ENCODE measurements at regions not wholly inside any gene's neighbourhood (a gene's known extent, or its start where the extent isn't known, plus 50 kb on each side); places are given as distances from the start of the nearest gene placed in this dataset.
A peak's percentile ranks its signal among the peaks of the same experiment; 100 is the strongest.
"Not testable (repeated sequence)": the region's sequence is repeated elsewhere in the genome, so short reads cannot be mapped to it uniquely, and the experiment has no call there.

- no peaks in the 10 kb centered on the region for H3K36me3 Mint-ChIP-seq (ENCODE audit: insufficient read depth, unreplicated experiment)
- POLR2A ChIA-PET, result no interaction called here
- peak in 1 of 2 experiments; percentile 31 for TF ChIP-seq CTCF (IDR thresholded peaks at IDR 0.05; ENCODE audit: insufficient read depth in 1 of 2, low read depth in 1 of 2, low read length in 1 of 2, severe bottlenecking in 1 of 2, unreplicated experiment in 1 of 2)
- Histone ChIP-seq H3K36me3 (ENCODE audit: control insufficient read depth, insufficient read depth, low read length) (no peaks in the 10 kb centered on the region), H3K4me1 (no peaks in the 10 kb centered on the region), H3K27me3 (replicated peaks; ENCODE audit: control insufficient read depth, insufficient read depth, low read length) (no peaks in the 10 kb centered on the region), H3K9me3 (no peaks in the 10 kb centered on the region), H3K4me3 (ENCODE audit: low read depth, low read length) (no peak overlapping the region)
- no peaks in the 10 kb centered on the region for H3K27me3 Mint-ChIP-seq (ENCODE audit: insufficient read depth, unreplicated experiment)
- BruUV-seq (replicated peaks), result no TSS peak
- CTCF ChIA-PET, result no interaction called here
- H3K9me3 Mint-ChIP-seq (ENCODE audit: unreplicated experiment), result no peaks in the 10 kb centered on the region
- peak in 1 of 2 experiments; percentile 46 for DNase-seq
- no peak overlapping the region for H3K4me3 Mint-ChIP-seq (ENCODE audit: unreplicated experiment)
- intact Hi-C loops (cut with micrococcal nuclease; ENCODE audit: unreplicated experiment), result no loop called here
- no peak overlapping the region for H3K27ac Mint-ChIP-seq (ENCODE audit: unreplicated experiment)
- H3K4me1 Mint-ChIP-seq (ENCODE audit: low read depth, unreplicated experiment), result no peaks in the 10 kb centered on the region
Observed at GRCh38 chr3:125684199-125684598, 88.9 kb upstream of the OSBPL11 start.

- DNase-seq; H3K4me1 ChIP-seq; H3K27me3 Mint-ChIP-seq (ENCODE audit: insufficient read depth, unreplicated experiment); H3K4me1 Mint-ChIP-seq (ENCODE audit: low read depth, unreplicated experiment); H3K9me3 ChIP-seq; POLR2A ChIA-PET; H3K4me3 Mint-ChIP-seq (ENCODE audit: unreplicated experiment); H3K27me3 ChIP-seq (replicated peaks; ENCODE audit: control insufficient read depth, insufficient read depth, low read length); H3K9me3 Mint-ChIP-seq (ENCODE audit: unreplicated experiment); H3K36me3 ChIP-seq (ENCODE audit: control insufficient read depth, insufficient read depth, low read length); BruUV-seq (replicated peaks); H3K36me3 Mint-ChIP-seq (ENCODE audit: insufficient read depth, unreplicated experiment); H3K27ac Mint-ChIP-seq (ENCODE audit: unreplicated experiment); intact Hi-C loops (cut with micrococcal nuclease; ENCODE audit: unreplicated experiment); H3K4me3 ChIP-seq (ENCODE audit: low read depth, low read length); CTCF ChIA-PET: not testable (repeated sequence)
Observed at GRCh38 chr3:125685741-125686140, 90.4 kb upstream of the OSBPL11 start.

DNA sequence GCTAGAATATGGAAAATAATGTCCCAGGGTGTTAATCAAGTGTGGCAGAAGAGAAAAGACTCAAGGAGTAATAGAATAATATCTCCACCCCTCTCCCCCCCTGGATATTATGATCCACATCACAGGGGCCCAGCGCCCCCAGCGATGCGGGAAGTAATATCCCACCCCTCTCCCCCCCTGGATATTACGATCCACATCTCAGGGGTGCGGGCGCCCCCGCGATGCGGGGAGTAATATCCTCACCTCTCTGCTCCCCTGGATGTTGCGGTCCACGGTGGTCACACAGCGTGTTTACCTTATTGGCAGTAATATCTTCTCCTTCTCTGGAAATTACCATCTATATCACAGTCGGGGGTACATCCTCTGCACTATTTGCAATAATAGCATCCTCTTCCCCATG, 97.1 kb upstream of the OSBPL11 start:
- Mint-ChIP-seq H3K27ac (ENCODE audit: unreplicated experiment) (no peak overlapping the region), H3K27me3 (ENCODE audit: insufficient read depth, unreplicated experiment) (no peaks in the 10 kb centered on the region), H3K4me1 (ENCODE audit: low read depth, unreplicated experiment) (no peaks in the 10 kb centered on the region), H3K4me3 (ENCODE audit: unreplicated experiment) (no peak overlapping the region), H3K36me3 (ENCODE audit: insufficient read depth, unreplicated experiment) (no peaks in the 10 kb centered on the region), H3K9me3 (ENCODE audit: unreplicated experiment) (no peaks in the 10 kb centered on the region)
- BruUV-seq (replicated peaks), result no TSS peak
- no peak for TF ChIP-seq CTCF (IDR thresholded peaks at IDR 0.05; ENCODE audit: insufficient read depth in 1 of 2, low read depth in 1 of 2, low read length in 1 of 2, severe bottlenecking in 1 of 2, unreplicated experiment in 1 of 2)
- H3K27me3 ChIP-seq (replicated peaks; ENCODE audit: control insufficient read depth, insufficient read depth, low read length), result no peaks in the 10 kb centered on the region
- POLR2A ChIA-PET, result no interaction called here
- no peaks in the 10 kb centered on the region for H3K4me1 ChIP-seq
- H3K9me3 ChIP-seq, result no peaks in the 10 kb centered on the region
- CTCF ChIA-PET, result no interaction called here
- no peak for DNase-seq
- H3K4me3 ChIP-seq (ENCODE audit: low read depth, low read length), result no peak overlapping the region
- intact Hi-C loops (cut with micrococcal nuclease; ENCODE audit: unreplicated experiment), result no loop called here
- no peaks in the 10 kb centered on the region for H3K36me3 ChIP-seq (ENCODE audit: control insufficient read depth, insufficient read depth, low read length)

DNA sequence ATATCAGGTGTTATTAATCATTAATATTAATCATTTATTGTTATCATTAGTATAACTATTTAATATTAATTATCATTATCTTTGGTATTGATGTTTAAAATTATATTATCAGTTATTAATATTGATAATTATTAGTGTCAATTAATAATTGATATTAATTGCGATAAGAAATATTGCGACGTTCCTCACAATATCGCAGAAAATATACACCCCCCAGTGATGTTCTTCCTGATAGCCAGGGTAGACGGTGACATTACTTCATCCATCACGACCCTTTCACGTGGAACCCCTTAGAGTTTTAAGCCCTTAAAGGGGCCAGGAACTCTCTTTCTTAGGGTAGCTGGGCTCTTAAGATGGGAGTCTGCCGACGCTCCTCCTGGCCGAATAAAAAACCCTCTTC, 98.6 kb upstream of the OSBPL11 start:
- H3K27me3 Mint-ChIP-seq (ENCODE audit: insufficient read depth, unreplicated experiment), result no peaks in the 10 kb centered on the region
- no peak for DNase-seq

More for the DNA sequence above, 98.6 kb upstream of the OSBPL11 start:
- H3K4me1 ChIP-seq, result no peaks in the 10 kb centered on the region
- TF ChIP-seq CTCF (IDR thresholded peaks at IDR 0.05; ENCODE audit: insufficient read depth in 1 of 2, low read depth in 1 of 2, low read length in 1 of 2, severe bottlenecking in 1 of 2, unreplicated experiment in 1 of 2), result no peak
- ChIA-PET POLR2A (no interaction called here), CTCF (no interaction called here)
- intact Hi-C loops (cut with micrococcal nuclease; ENCODE audit: unreplicated experiment), result no loop called here
- H3K27ac Mint-ChIP-seq (ENCODE audit: unreplicated experiment), result no peak overlapping the region
- H3K4me1 Mint-ChIP-seq (ENCODE audit: low read depth, unreplicated experiment), result no peaks in the 10 kb centered on the region
- no peaks in the 10 kb centered on the region for H3K27me3 ChIP-seq (replicated peaks; ENCODE audit: control insufficient read depth, insufficient read depth, low read length)
- no TSS peak for BruUV-seq (replicated peaks)
- no peaks in the 10 kb centered on the region for H3K36me3 Mint-ChIP-seq (ENCODE audit: insufficient read depth, unreplicated experiment)
- H3K4me3 ChIP-seq (ENCODE audit: low read depth, low read length), result no peak overlapping the region
- no peaks in the 10 kb centered on the region for H3K36me3 ChIP-seq (ENCODE audit: control insufficient read depth, insufficient read depth, low read length)
- H3K9me3 Mint-ChIP-seq (ENCODE audit: unreplicated experiment), result no peaks in the 10 kb centered on the region
- H3K4me3 Mint-ChIP-seq (ENCODE audit: unreplicated experiment), result no peak overlapping the region
- no peaks in the 10 kb centered on the region for H3K9me3 ChIP-seq

Measured in Caco-2 (cell line).